ENCODE measurements at regions not wholly inside any gene's neighbourhood (a gene's known extent, or its start where the extent isn't known, plus 50 kb on each side); places are given as distances from the start of the nearest gene placed in this dataset.

- Mint-ChIP-seq H3K27me3 (peaks cover 5% of the 10 kb centered on the region), H3K27ac (no peak overlapping the region), H3K4me3 (no peak overlapping the region), H3K4me1 (no peaks in the 10 kb centered on the region), H3K9me3 (no peaks in the 10 kb centered on the region), H3K36me3 (ENCODE audit: low read depth) (no peaks in the 10 kb centered on the region)
- ChIA-PET POLR2A (no interaction called here), CTCF (no interaction called here)
- DNase-seq = no peak
Measured at GRCh38 chr2:217491271-217491670, 511.5 kb downstream of the TNS1 start.

DNA sequence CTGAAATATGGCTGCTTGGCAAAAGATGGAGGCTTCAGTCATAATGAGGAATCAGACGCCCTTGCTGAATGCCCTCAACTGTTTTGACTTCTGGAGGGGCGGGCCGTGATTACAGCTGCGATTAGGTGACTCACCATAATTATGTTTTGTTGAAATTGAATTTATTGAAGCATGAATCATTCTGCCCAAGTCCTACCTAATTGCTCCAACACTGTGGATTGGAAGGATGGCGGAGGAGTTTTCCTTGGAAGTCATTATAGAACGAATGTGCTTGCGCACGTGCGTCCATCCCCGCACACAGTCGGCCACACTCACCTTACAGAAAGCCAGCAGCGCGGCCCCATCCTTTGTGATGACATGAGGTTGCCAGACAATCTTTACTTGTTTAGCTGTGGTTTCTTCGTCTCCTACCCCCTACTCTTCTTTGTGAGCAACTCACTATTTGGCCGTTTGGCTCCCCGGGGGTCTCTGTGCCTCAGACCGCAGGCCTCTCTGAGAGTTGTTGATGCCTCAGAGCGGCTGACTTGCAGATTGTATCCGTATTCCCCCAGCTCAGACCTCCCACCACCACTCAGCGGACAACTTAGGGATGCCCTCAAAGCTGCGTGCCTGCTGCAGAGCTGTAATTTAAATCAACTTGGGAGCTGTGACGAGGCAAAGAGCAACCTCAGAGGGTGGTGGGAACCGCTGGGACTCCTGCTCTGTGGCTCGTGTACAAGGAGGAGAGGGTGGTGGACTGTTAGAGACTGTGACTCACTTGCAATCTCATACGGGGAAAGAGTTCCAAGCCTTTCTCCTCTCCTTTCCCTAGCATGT, 513.4 kb downstream of the TNS1 start:
- Mint-ChIP-seq H3K27me3 (peaks cover 5% of the 10 kb centered on the region), H3K36me3 (ENCODE audit: low read depth) (no peaks in the 10 kb centered on the region), H3K4me1 (no peaks in the 10 kb centered on the region), H3K4me3 (no peak overlapping the region), H3K27ac (no peak overlapping the region), H3K9me3 (no peaks in the 10 kb centered on the region)
- ChIA-PET POLR2A (no interaction called here), CTCF (no interaction called here)
- DNase-seq = no peak

- DNase-seq = no peak
- no peaks in the 10 kb centered on the region for H3K36me3 Mint-ChIP-seq (ENCODE audit: low read depth)
- H3K27me3 Mint-ChIP-seq = peaks cover 4% of the 10 kb centered on the region
- H3K4me1 Mint-ChIP-seq = no peaks in the 10 kb centered on the region
- H3K4me3 Mint-ChIP-seq = no peak overlapping the region
- CTCF ChIA-PET = no interaction called here
- no peaks in the 10 kb centered on the region for H3K9me3 Mint-ChIP-seq
- POLR2A ChIA-PET = no interaction called here
- H3K27ac Mint-ChIP-seq = no peak overlapping the region
Measured at GRCh38 chr2:217484046-217484445, 518.7 kb downstream of the TNS1 start.

DNA sequence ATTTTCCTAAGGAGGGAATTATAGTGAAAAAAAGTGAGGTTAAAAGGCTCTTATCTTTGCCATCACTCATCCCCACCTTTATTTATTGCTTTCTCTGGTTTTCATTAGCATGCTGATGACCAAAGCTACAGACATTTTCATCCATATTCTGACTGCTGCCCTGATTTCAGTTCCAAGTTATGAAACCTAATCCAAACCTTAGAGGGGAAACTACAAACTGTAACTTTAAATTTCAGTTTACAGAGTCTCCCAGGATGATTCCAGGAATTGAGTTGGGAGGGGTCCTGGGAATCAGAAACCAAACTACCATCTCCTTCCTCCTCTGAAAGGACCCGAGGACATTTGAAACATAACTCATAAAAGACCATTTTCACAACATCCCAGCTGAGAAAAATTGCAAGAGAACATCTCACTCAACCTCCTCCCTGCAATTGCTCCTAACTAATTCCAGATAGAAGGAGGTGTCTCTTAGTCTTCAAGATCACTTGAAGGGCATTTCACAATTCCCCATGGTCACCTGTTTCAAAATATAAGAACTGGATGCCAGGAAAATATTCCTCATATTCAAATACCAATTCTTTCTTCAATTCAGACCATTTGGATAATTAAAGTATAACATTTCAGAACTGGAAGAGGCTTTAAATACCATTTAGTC, 520.6 kb downstream of the TNS1 start:
- Mint-ChIP-seq H3K36me3 (ENCODE audit: low read depth) (no peaks in the 10 kb centered on the region), H3K27me3 (peaks cover 3% of the 10 kb centered on the region), H3K4me3 (no peak overlapping the region), H3K27ac (no peak overlapping the region), H3K9me3 (no peaks in the 10 kb centered on the region), H3K4me1 (no peaks in the 10 kb centered on the region)
- no peak for DNase-seq
- POLR2A ChIA-PET = no interaction called here
- CTCF ChIA-PET = no interaction called here

- no peak overlapping the region for H3K27ac Mint-ChIP-seq
- no peak overlapping the region for H3K4me3 Mint-ChIP-seq
- peaks cover 2% of the 10 kb centered on the region for H3K27me3 Mint-ChIP-seq
- CTCF ChIA-PET = no interaction called here
- no peaks in the 10 kb centered on the region for H3K4me1 Mint-ChIP-seq
- H3K36me3 Mint-ChIP-seq (ENCODE audit: low read depth) = no peaks in the 10 kb centered on the region
- no peak for DNase-seq
- no peaks in the 10 kb centered on the region for H3K9me3 Mint-ChIP-seq
- POLR2A ChIA-PET = no interaction called here
Measured at GRCh38 chr2:217481577-217481976, 521.2 kb downstream of the TNS1 start.

DNA sequence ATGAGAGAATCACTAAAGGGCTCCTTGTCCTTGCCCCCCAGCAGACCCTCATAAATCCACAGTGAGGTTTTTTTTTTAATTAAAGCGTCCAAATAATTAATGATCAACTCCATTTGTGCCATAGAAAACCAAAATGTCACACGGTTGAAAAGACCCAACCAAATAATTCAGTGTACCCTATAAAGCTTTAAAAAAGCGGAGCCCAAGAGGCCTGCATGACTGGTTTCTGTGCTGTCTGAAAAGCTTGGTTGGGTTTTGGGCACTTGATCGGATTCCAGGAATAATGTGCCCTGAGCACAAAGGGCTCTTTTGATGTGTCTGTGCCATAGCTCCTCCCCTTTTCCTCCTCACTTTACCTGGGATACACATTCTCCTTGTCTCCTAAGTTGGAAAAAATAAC, 523.2 kb downstream of the TNS1 start:
- ChIA-PET POLR2A (no interaction called here), CTCF (no interaction called here)
- Mint-ChIP-seq H3K4me3 (no peak overlapping the region), H3K27ac (no peak overlapping the region), H3K27me3 (peaks cover 2% of the 10 kb centered on the region), H3K4me1 (no peaks in the 10 kb centered on the region), H3K9me3 (no peaks in the 10 kb centered on the region), H3K36me3 (ENCODE audit: low read depth) (no peaks in the 10 kb centered on the region)
- no peak for DNase-seq

GRCh38 chr2:217478831-217479455, 523.9 kb downstream of the TNS1 start:
- CTCF ChIA-PET = no interaction called here

GRCh38 chr2:217477583-217477982, 525.2 kb downstream of the TNS1 start:
- DNase-seq = no peak
- H3K27me3 Mint-ChIP-seq = no peaks in the 10 kb centered on the region
- H3K4me3 Mint-ChIP-seq = no peak overlapping the region
- POLR2A ChIA-PET = no interaction called here
- no peaks in the 10 kb centered on the region for H3K4me1 Mint-ChIP-seq
- H3K9me3 Mint-ChIP-seq = no peaks in the 10 kb centered on the region
- CTCF ChIA-PET = no interaction called here
- no peak overlapping the region for H3K27ac Mint-ChIP-seq
- H3K36me3 Mint-ChIP-seq (ENCODE audit: low read depth) = no peaks in the 10 kb centered on the region

More at GRCh38 chr2:217478831-217479455, 523.9 kb downstream of the TNS1 start:
- no peak overlapping the region for H3K27ac Mint-ChIP-seq
- no peaks in the 10 kb centered on the region for H3K4me1 Mint-ChIP-seq
- H3K4me3 Mint-ChIP-seq = no peak overlapping the region
- POLR2A ChIA-PET = no interaction called here
- DNase-seq = no peak
- no peaks in the 10 kb centered on the region for H3K36me3 Mint-ChIP-seq (ENCODE audit: low read depth)
- peaks cover 2% of the 10 kb centered on the region for H3K27me3 Mint-ChIP-seq
- no peaks in the 10 kb centered on the region for H3K9me3 Mint-ChIP-seq

- no peaks in the 10 kb centered on the region for H3K36me3 Mint-ChIP-seq (ENCODE audit: low read depth)
- no peak overlapping the region for H3K27ac Mint-ChIP-seq
- POLR2A ChIA-PET = no interaction called here
- H3K27me3 Mint-ChIP-seq = no peaks in the 10 kb centered on the region
- no peaks in the 10 kb centered on the region for H3K9me3 Mint-ChIP-seq
- no peak overlapping the region for H3K4me3 Mint-ChIP-seq
- DNase-seq = no peak
- CTCF ChIA-PET = interaction anchor here (1.1 kb wide), 1 partner anchor 16 kb away, joined by 3 read pairs; no protein-coding TSS in a partner anchor
- no peaks in the 10 kb centered on the region for H3K4me1 Mint-ChIP-seq
Measured at GRCh38 chr2:217475791-217476190, 527.0 kb downstream of the TNS1 start.

DNA sequence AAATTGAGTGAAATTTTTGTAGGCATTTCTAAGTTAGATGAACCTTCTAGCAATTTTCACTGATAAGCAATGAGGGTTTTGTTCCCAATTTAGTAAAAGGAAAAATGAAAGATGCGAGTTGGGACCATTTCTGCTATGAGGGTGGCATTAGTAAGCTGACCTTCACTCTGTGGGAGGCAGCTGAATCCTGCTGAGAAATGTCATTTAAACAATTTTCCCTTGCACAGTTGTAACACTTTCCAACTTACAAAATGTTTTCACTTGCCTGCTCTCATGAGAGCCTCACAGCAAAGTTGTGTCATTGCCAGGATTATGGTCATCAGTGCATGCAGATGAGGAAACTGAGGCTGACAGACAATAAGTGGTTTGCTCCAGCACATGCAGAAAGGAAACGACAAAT, 527.7 kb downstream of the TNS1 start:
- Mint-ChIP-seq H3K4me1 (no peaks in the 10 kb centered on the region), H3K9me3 (no peaks in the 10 kb centered on the region), H3K27ac (no peak overlapping the region), H3K27me3 (no peaks in the 10 kb centered on the region), H3K36me3 (ENCODE audit: low read depth) (no peaks in the 10 kb centered on the region), H3K4me3 (no peak overlapping the region)
- ChIA-PET CTCF (interaction anchor here (1.1 kb wide), 1 partner anchor 15 kb away, joined by 3 read pairs; no protein-coding TSS in a partner anchor), POLR2A (no interaction called here)
- DNase-seq = no peak

DNA sequence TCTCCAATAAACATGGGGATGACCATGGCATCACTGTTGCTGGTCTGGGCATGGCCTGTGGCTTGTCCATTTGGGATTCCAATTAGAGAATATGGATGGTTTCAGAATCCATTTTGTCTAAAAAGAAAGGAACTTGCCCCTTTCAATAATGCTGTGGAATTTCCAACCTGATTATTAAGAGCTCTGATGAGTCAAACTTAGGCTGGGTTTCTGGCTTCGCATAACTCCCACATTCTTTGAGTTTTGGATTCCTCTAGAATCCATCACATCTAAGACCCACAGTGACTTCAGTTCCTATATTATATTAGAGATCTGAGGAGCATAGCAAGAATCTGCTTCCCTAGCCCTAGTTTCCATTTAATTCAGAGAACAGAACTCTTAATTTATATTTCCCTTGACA, 531.5 kb downstream of the TNS1 start:
- DNase-seq = no peak
- Mint-ChIP-seq H3K27ac (no peak overlapping the region), H3K4me3 (no peak overlapping the region), H3K4me1 (no peaks in the 10 kb centered on the region), H3K27me3 (no peaks in the 10 kb centered on the region), H3K9me3 (no peaks in the 10 kb centered on the region), H3K36me3 (ENCODE audit: low read depth) (no peaks in the 10 kb centered on the region)
- ChIA-PET CTCF (no interaction called here), POLR2A (no interaction called here)

DNA sequence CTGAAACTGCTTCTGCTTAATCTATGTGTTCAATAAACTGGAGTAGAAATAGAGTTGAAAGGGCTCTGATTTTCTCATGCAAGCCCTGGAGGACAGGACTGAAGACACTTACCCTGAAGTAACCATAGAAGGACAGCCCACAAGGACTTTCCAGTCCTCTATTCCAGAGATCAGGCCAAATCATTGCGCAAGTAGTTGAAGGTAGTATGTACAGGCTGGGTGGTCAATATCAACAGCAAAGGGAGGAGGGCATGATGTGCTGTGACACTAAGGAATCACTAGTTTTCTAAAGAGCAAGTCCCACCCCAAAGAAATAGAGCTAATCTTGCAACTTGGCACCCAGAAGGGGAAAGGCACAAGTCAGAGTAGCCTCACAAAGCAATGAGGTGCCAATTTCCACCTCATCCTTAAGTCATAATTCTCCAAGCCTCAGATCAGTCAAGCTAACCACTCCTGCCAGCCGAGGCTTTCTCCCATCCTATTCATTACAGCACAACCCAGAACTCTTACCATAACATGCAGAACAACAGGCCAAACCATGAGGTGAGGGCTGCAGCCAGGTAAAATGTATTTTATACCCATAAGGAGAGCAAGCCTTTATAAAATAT, 533.5 kb downstream of the TNS1 start:
- no peak overlapping the region for H3K4me3 Mint-ChIP-seq
- ChIA-PET CTCF (no interaction called here), POLR2A (no interaction called here)
- DNase-seq = no peak
- no peaks in the 10 kb centered on the region for H3K9me3 Mint-ChIP-seq
- no peaks in the 10 kb centered on the region for H3K27me3 Mint-ChIP-seq
- no peaks in the 10 kb centered on the region for H3K36me3 Mint-ChIP-seq (ENCODE audit: low read depth)
- no peaks in the 10 kb centered on the region for H3K4me1 Mint-ChIP-seq
- H3K27ac Mint-ChIP-seq = no peak overlapping the region

DNA sequence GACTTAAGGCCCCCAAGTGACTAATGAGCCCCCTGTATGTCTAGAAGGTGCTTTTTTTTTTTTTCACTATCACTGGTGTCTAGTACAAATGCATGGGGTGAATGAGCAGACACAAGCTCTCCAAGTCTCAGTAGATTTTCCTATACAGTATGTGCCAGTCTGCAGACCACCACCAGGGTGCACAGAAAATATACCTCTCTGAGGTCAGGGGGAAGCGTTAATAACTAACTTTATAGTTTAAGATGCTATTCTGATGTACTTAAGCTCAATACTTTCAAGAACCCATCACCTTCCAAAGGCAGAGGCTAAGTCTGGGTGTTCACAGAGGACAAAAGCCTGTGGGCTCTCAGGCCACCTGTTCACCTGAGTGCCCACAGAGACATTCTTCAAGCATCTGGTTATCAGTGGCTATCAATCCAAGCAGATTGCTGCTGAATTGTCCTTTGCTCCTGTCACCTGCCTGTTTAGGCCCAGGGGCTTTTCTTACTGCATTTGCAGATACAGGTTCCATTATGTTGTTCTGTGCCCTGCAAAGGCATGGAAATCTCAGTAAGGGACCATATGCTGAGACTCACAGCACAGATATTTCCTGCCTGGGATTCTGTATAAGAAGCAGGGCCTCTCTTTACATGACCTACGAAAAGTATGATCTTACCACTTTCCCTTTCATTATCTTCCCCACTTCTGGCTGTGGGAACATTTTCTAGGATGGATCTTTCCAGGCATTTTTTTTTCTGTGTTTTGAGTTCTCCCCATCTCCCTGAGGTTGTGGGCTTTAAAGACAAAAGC, 534.6 kb downstream of the TNS1 start:
- H3K27me3 Mint-ChIP-seq = no peaks in the 10 kb centered on the region
- POLR2A ChIA-PET = no interaction called here
- H3K4me1 Mint-ChIP-seq = no peaks in the 10 kb centered on the region
- DNase-seq = no peak
- no peak overlapping the region for H3K4me3 Mint-ChIP-seq
- CTCF ChIA-PET = no interaction called here
- H3K9me3 Mint-ChIP-seq = no peaks in the 10 kb centered on the region
- no peak overlapping the region for H3K27ac Mint-ChIP-seq
- no peaks in the 10 kb centered on the region for H3K36me3 Mint-ChIP-seq (ENCODE audit: low read depth)

Measured in activated CD4-positive, alpha-beta memory T cell treated with anti-CD3 and anti-CD28 coated beads, Interleukin-2, amount 10 ng/mL, durations not matched to agents 7 days and 5 days (primary cell).